GM21737 (cell line): ENCODE measurements at regions not wholly inside any gene's neighbourhood (a gene's known extent, or its start where the extent isn't known, plus 50 kb on each side); places are given as distances from the start of the nearest gene placed in this dataset.

ENCODE experiments used
- ATAC-seq: cut with Tn5 transposase; IDR thresholded peaks from one replicate; pipeline ENCODE4 v1.9.1; 2021; ENCODE audit warnings: mild to moderate bottlenecking, moderate library complexity; ENCODE audit not compliant: unreplicated experiment

GRCh38 chr1:30412241-30413110 lies 310.9 kb downstream of the MATN1 start:
- ATAC-seq = no peak

- no peak for ATAC-seq
These were observed 312.2 kb downstream of the MATN1 start for GRCh38 chr1:30411206-30411605.

GRCh38 chr1:30410153-30410851 lies 313.1 kb downstream of the MATN1 start:
- no peak for ATAC-seq

- ATAC-seq = no peak
These were observed 313.8 kb downstream of the MATN1 start for GRCh38 chr1:30409476-30410152.

GRCh38 chr1:30407865-30408580 lies 315.4 kb downstream of the MATN1 start:
- ATAC-seq = no peak

GRCh38 chr1:30406996-30407864 lies 316.2 kb downstream of the MATN1 start:
- no peak for ATAC-seq

GRCh38 chr1:30405631-30406212 lies 317.7 kb downstream of the MATN1 start:
- no peak for ATAC-seq

- ATAC-seq = no peak
These were observed 318.3 kb downstream of the MATN1 start for GRCh38 chr1:30405081-30405480.

- ATAC-seq = no peak
These were observed 319.0 kb downstream of the MATN1 start for GRCh38 chr1:30404341-30404740.

GRCh38 chr1:30403726-30404125 lies 319.7 kb downstream of the MATN1 start:
- no peak for ATAC-seq

GRCh38 chr1:30403061-30403645 lies 320.2 kb downstream of the MATN1 start:
- no peak for ATAC-seq

DNA sequence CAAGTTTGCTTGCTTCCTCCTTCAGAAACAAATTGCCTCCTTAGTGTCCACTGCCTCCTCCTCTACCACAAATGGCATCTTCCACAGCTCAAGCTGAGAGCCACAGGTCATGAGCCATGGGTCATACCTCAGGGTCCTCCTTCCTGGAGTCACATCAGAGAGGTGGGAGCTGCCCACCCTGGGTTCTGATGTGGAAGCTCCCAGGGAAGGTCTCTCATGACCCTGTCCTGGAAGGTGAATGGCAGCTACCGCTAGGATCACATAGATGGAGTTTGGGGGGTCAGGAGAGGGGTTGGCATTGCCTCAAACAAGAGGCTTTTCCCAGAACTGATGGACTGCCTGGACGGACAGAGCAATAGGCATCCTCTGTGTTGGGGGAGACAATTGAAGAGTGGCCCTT lies 321.4 kb downstream of the MATN1 start:
- ATAC-seq = no peak

- ATAC-seq = no peak
These were observed 322.9 kb downstream of the MATN1 start for GRCh38 chr1:30400507-30400906.

GRCh38 chr1:30399026-30399425 lies 324.4 kb downstream of the MATN1 start:
- ATAC-seq = no peak

DNA sequence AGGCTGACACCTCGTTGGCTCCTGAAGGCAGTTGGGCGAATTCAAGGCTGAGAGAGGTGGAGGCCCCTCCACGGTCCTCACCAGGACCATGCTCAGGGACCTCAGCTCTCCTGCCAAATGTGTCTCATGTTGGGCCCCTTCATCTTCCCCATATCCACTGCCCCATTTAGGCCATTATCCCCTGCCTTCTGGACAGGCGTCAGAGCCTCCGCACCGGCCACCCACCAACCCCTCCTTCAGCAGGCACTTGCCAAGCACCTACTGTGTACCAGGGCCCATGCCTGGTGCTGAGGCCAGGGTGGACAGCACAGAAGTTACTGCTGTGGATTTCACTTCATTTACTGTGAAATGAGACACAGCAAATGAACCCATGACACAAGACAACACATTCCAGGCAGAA lies 325.8 kb downstream of the MATN1 start:
- no peak for ATAC-seq

DNA sequence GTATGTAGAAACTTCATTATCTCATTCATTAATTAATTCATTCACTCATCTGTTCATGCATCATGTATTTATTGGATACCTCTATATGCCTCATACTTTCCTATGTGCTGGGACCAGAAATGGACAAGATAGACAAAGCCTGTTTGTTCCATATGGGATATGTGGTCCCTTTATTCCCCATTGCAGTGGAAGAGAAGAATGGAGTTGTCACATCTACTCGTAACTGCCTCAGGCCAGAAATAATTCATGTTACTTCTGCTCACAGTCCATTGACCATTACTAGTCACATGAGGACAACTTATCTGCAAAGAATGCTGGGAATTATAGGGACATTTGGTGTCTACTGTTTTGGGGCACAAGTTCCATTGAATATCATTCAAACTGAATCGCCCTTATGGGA lies 327.8 kb downstream of the MATN1 start:
- no peak for ATAC-seq

- ATAC-seq = no peak
These were observed 335.0 kb downstream of the MATN1 start for GRCh38 chr1:30388386-30388785.

DNA sequence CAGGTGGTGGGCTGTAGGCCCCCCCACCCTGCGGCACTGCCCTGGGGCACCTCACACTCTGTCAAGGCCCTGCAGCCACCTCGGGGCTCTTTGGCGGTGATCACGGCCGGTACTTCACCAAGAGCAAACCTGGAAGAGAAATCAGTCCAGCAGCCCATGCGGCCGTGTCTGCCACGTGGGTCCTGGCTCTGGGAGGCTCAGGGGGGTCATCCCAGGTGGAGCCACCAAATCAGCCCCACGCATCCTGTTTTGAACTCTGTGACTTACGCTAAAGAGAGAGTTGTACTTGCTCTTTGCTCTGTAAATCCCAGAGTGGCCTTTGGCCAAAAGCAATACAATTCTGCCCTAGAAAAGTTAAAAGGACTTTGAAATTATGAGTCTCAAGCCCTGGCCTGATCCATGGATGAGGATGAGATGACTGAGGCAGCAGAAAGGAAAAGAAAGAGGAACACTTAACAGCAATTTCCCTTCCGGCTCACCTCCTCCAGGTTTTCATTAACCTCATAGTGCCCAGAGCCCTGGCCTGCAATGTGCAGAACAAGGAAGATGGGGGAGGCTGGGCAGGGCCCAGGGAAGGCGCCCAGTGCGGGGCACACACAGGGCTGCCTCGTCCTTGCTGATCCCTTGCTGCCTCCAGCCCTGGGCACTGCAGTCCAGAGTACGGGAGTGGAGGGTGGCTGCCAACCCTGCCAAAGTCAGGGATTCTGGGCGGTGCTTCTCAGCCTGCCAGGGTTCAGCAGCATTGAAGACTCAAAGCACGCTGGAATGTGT lies 337.0 kb downstream of the MATN1 start:
- ATAC-seq = no peak
